CD14-positive monocyte (primary cell): ENCODE measurements at regions not wholly inside any gene's neighbourhood (a gene's known extent, or its start where the extent isn't known, plus 50 kb on each side); places are given as distances from the start of the nearest gene placed in this dataset.

Experiments used
- DNase-seq, 3 donors: peaks; one replicate each; pipeline ENCODE4 v3.0.0-alpha.2; 2011 to 2022
- H2AFZ ChIP-seq: 2 replicates; pipeline ENCODE4 v1.6.0; 2012; ENCODE audit warnings: mild to moderate bottlenecking, low read depth, low read length, inconsistent platforms; ENCODE audit not compliant: insufficient read depth, poor library complexity, severe bottlenecking
- H3K27ac ChIP-seq, 2 donors: 1 replicate in 1 of 2; 2 replicates in 1 of 2; pipeline ENCODE4 v1.5.1; 2012 to 2013; ENCODE audit warnings: low read length in 2 of 2, control low read depth in 1 of 2, inconsistent platforms in 1 of 2, low read depth in 1 of 2, mild to moderate bottlenecking in 1 of 2
- H3K27me3 ChIP-seq, 2 donors: one replicate each; pipeline versions ENCODE4 v1.6.0 to v1.6.1; 2011 to 2013; ENCODE audit warnings: low read length in 2 of 2; ENCODE audit not compliant: control insufficient read depth in 2 of 2, insufficient read depth in 2 of 2
- H3K36me3 ChIP-seq, 2 donors: replicated peaks in 1 of 2; 1 replicate in 1 of 2; 2 replicates in 1 of 2; pipeline versions ENCODE4 v1.5.1 to v1.6.1; 2012 to 2013; ENCODE audit warnings: low read length in 2 of 2, control low read depth in 1 of 2, inconsistent platforms in 1 of 2, mild to moderate bottlenecking in 1 of 2; ENCODE audit not compliant: insufficient read depth in 2 of 2, control insufficient read depth in 1 of 2
- H3K4me1 ChIP-seq, 2 donors: 1 replicate in 1 of 2; 2 replicates in 1 of 2; pipeline versions ENCODE4 v1.5.1 to v1.6.1; 2012 to 2013; ENCODE audit warnings: low read length in 2 of 2, control low read depth in 1 of 2, inconsistent platforms in 1 of 2, mild to moderate bottlenecking in 1 of 2, moderate library complexity in 1 of 2; ENCODE audit not compliant: insufficient read depth in 2 of 2, control insufficient read depth in 1 of 2
- H3K4me2 ChIP-seq: replicated peaks from 2 replicates; pipeline ENCODE3; 2012; ENCODE audit warnings: low read length, moderate library complexity, mild to moderate bottlenecking; ENCODE audit not compliant: poor library complexity, severe bottlenecking; ENCODE audit errors: extremely low read depth
- H3K4me3 ChIP-seq, 3 experiments: fragments of 200-600 bp in 1 of 3; sonication (generic) in 1 of 3; replicated peaks in 1 of 3; 1 replicate in 2 of 3; 2 replicates in 1 of 3; pipeline ENCODE4 v1.5.1; 2011 to 2013; ENCODE audit warnings: low read length in 3 of 3, mild to moderate bottlenecking in 3 of 3, control low read depth in 2 of 3, low read depth in 2 of 3, inconsistent platforms in 1 of 3, moderate library complexity in 1 of 3
- H3K79me2 ChIP-seq: 2 replicates; pipeline ENCODE4 v1.6.0; 2012; ENCODE audit warnings: mild to moderate bottlenecking, control low read depth, inconsistent platforms, low read length, moderate library complexity; ENCODE audit not compliant: insufficient read depth
- H3K9ac ChIP-seq: 2 replicates; pipeline ENCODE4 v1.6.0; 2017; ENCODE audit warnings: low read length, mild to moderate bottlenecking; ENCODE audit not compliant: insufficient read depth, poor library complexity, severe bottlenecking
- H3K9me3 ChIP-seq, 2 donors: replicated peaks in 1 of 2; 1 replicate in 1 of 2; 2 replicates in 1 of 2; pipeline versions ENCODE4 v1.5.1 to v1.6.1; 2012 to 2013; ENCODE audit warnings: low read length in 2 of 2, control low read depth in 1 of 2; ENCODE audit not compliant: control insufficient read depth in 1 of 2, insufficient read depth in 1 of 2
- H4K20me1 ChIP-seq: 2 replicates; pipeline ENCODE4 v1.6.0; 2012; ENCODE audit warnings: mild to moderate bottlenecking, low read length, control low read depth, moderate library complexity; ENCODE audit not compliant: insufficient read depth
- H3K27ac Mint-ChIP-seq, 7 donors: one replicate each; pipeline ENCODE4 v1.8.0; 2020; ENCODE audit warnings: mild to moderate bottlenecking in 7 of 7, mixed read lengths in 7 of 7, moderate library complexity in 6 of 7, inconsistent platforms in 2 of 7
- H3K27me3 Mint-ChIP-seq, 3 donors: one replicate each; pipeline ENCODE4 v1.8.0; 2021 to 2022; ENCODE audit warnings: low read depth in 3 of 3, mild to moderate bottlenecking in 3 of 3, mixed read lengths in 3 of 3, moderate library complexity in 3 of 3, inconsistent platforms in 1 of 3
- H3K36me3 Mint-ChIP-seq, 2 donors: one replicate each; pipeline ENCODE4 v1.8.0; 2020; ENCODE audit warnings: mixed read lengths in 2 of 2, inconsistent platforms in 1 of 2, mild to moderate bottlenecking in 1 of 2
- H3K4me1 Mint-ChIP-seq: one replicate; pipeline ENCODE4 v1.8.0; 2020; ENCODE audit warnings: mild to moderate bottlenecking, mixed read lengths
- H3K4me3 Mint-ChIP-seq, 2 donors: one replicate each; pipeline ENCODE4 v1.8.0; 2020; ENCODE audit warnings: mild to moderate bottlenecking in 2 of 2, mixed read lengths in 2 of 2, moderate library complexity in 1 of 2
- H3K9me3 Mint-ChIP-seq, 7 donors: one replicate each; pipeline ENCODE4 v1.8.0; 2020 to 2022; ENCODE audit warnings: mixed read lengths in 7 of 7, mild to moderate bottlenecking in 6 of 7, moderate library complexity in 6 of 7, inconsistent platforms in 2 of 7
- CTCF ChIP-seq: fragments of 200-600 bp; IDR thresholded peaks from one replicate; pipeline ENCODE4 v1.8.0; 2022; ENCODE audit warnings: antibody characterized with exemption, mild to moderate bottlenecking
- WGBS: methylation state at CpG from one replicate; pipeline ENCODE4 v1.1.5; 2013; ENCODE audit warnings: missing lambda C conversion rate; ENCODE audit not compliant: insufficient coverage; 5-methylcytosine and 5-hydroxymethylcytosine counted together
- intact Hi-C, 2 donors: fragments of 100-400 bp; cut with micrococcal nuclease; formaldehyde crosslinking; loops; one replicate each; pipeline versions ENCODE4 v1.15.0 to v1.15.1; 2023

GRCh38 chr3:103105206-103105605, 670.4 kb downstream of the ZPLD1 start:
- 86% methylated on average over 2 of the region's 2 CpGs for WGBS
- Histone ChIP-seq H3K79me2 (no peaks in the 10 kb centered on the region), H3K27ac (no peak overlapping the region), H3K36me3 (no peaks in the 10 kb centered on the region), H3K27me3 (no peaks in the 10 kb centered on the region), H4K20me1 (no peaks in the 10 kb centered on the region), H3K4me1 (no peaks in the 10 kb centered on the region), H2AFZ (no peak overlapping the region), H3K9me3 (peaks cover 6 to 11% of the 10 kb centered on the region in 2 donors), H3K9ac (no peak overlapping the region), H3K4me3 (no peak overlapping the region), H3K4me2 (no peak overlapping the region)
- H3K9me3 Mint-ChIP-seq: peaks cover 0 to 11% (median 7%) of the 10 kb centered on the region in 7 donors
- no peaks in the 10 kb centered on the region for H3K36me3 Mint-ChIP-seq
- H3K4me3 Mint-ChIP-seq: no peak overlapping the region
- DNase-seq: no peak
- intact Hi-C loops: no loop called here
- peaks cover 0 to 1% (median 0%) of the 10 kb centered on the region in 3 donors for H3K27me3 Mint-ChIP-seq
- no peak overlapping the region for H3K27ac Mint-ChIP-seq
- TF ChIP-seq CTCF: no peak
- H3K4me1 Mint-ChIP-seq: no peaks in the 10 kb centered on the region

DNA sequence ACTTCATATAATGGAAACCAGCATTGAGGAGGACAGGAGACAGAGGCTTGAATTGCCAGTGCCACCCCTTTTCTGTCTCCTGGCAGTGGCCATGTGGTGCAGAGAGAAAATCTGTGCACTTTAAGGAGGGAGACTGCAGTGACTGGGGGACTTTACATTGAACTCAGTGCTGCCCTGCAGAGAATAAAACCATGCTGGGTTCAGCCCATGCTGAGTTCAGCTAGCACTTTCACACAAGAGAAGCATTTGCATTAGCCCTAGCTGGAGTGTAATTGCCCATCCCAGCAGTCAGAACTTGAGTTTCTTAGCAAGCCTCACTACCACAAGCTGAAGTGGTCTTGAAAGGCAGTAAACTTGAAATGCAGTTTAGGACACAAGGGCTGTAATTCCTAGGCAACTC, 677.5 kb downstream of the ZPLD1 start:
- Histone ChIP-seq H2AFZ (no peak overlapping the region), H3K79me2 (no peaks in the 10 kb centered on the region), H3K27ac (no peak overlapping the region), H4K20me1 (no peaks in the 10 kb centered on the region), H3K27me3 (no peaks in the 10 kb centered on the region), H3K4me3 (no peak overlapping the region), H3K4me1 (no peaks in the 10 kb centered on the region), H3K4me2 (no peak overlapping the region), H3K9ac (no peak overlapping the region), H3K9me3 (peaks cover 0 to 5% of the 10 kb centered on the region in 2 donors), H3K36me3 (no peaks in the 10 kb centered on the region)
- Mint-ChIP-seq H3K27me3 (no peaks in the 10 kb centered on the region), H3K36me3 (no peaks in the 10 kb centered on the region), H3K9me3 (peaks cover 0 to 7% (median 0%) of the 10 kb centered on the region in 7 donors), H3K27ac (no peak overlapping the region), H3K4me3 (no peak overlapping the region), H3K4me1 (no peaks in the 10 kb centered on the region)
- no peak for TF ChIP-seq CTCF
- no peak for DNase-seq
- intact Hi-C loops: no loop called here
